ENCODE measurements at regions not wholly inside any gene's neighbourhood (a gene's known extent, or its start where the extent isn't known, plus 50 kb on each side); places are given as distances from the start of the nearest gene placed in this dataset.

- no peaks in the 10 kb centered on the region for H3K36me3 Mint-ChIP-seq (ENCODE audit: insufficient read depth, unreplicated experiment)
- no peak overlapping the region for H3K27ac Mint-ChIP-seq (ENCODE audit: low read depth, unreplicated experiment)
- intact Hi-C loops (cut with micrococcal nuclease), result no loop called here
- H3K27me3 Mint-ChIP-seq (ENCODE audit: insufficient read depth, unreplicated experiment), result peaks cover 85% of the 10 kb centered on the region
- no TSS peak for BruUV-seq (replicated peaks)
- CTCF ChIA-PET, result no interaction called here
- H3K4me1 Mint-ChIP-seq (ENCODE audit: insufficient read depth, unreplicated experiment), result peaks cover 8% of the 10 kb centered on the region
- no peak for DNase-seq (ENCODE audit: unreplicated experiment)
- POLR2A ChIA-PET, result no interaction called here
- peak overlapping the region; percentile 8 for H3K4me3 Mint-ChIP-seq (ENCODE audit: unreplicated experiment)
- TF ChIP-seq CTCF (IDR thresholded peaks at IDR 0.05; ENCODE audit: unreplicated experiment), result no peak
- H3K9me3 Mint-ChIP-seq (ENCODE audit: unreplicated experiment), result no peaks in the 10 kb centered on the region
These were observed 113.6 kb upstream of the MYO3A start for GRCh38 chr10:25820472-25820871.

GRCh38 chr10:25820874-25821273 lies 113.2 kb upstream of the MYO3A start:
- Mint-ChIP-seq H3K9me3 (ENCODE audit: unreplicated experiment) (no peaks in the 10 kb centered on the region), H3K4me3 (ENCODE audit: unreplicated experiment) (peak overlapping the region; percentile 8), H3K27me3 (ENCODE audit: insufficient read depth, unreplicated experiment) (peaks cover 85% of the 10 kb centered on the region), H3K4me1 (ENCODE audit: insufficient read depth, unreplicated experiment) (peaks cover 8% of the 10 kb centered on the region), H3K36me3 (ENCODE audit: insufficient read depth, unreplicated experiment) (no peaks in the 10 kb centered on the region), H3K27ac (ENCODE audit: low read depth, unreplicated experiment) (no peak overlapping the region)
- ChIA-PET POLR2A (no interaction called here), CTCF (no interaction called here)
- intact Hi-C loops (cut with micrococcal nuclease), result no loop called here
- no peak for TF ChIP-seq CTCF (IDR thresholded peaks at IDR 0.05; ENCODE audit: unreplicated experiment)
- BruUV-seq (replicated peaks), result no TSS peak
- no peak for DNase-seq (ENCODE audit: unreplicated experiment)

GRCh38 chr10:25824050-25824449 lies 110.0 kb upstream of the MYO3A start:
- Mint-ChIP-seq H3K4me1 (ENCODE audit: insufficient read depth, unreplicated experiment) (peaks cover 8% of the 10 kb centered on the region), H3K9me3 (ENCODE audit: unreplicated experiment) (no peaks in the 10 kb centered on the region), H3K27me3 (ENCODE audit: insufficient read depth, unreplicated experiment) (peaks cover 77% of the 10 kb centered on the region), H3K4me3 (ENCODE audit: unreplicated experiment) (no peak overlapping the region), H3K27ac (ENCODE audit: low read depth, unreplicated experiment) (no peak overlapping the region), H3K36me3 (ENCODE audit: insufficient read depth, unreplicated experiment) (no peaks in the 10 kb centered on the region)
- POLR2A ChIA-PET, result no interaction called here
- CTCF ChIA-PET, result no interaction called here
- intact Hi-C loops (cut with micrococcal nuclease), result no loop called here
- TF ChIP-seq CTCF (IDR thresholded peaks at IDR 0.05; ENCODE audit: unreplicated experiment), result no peak
- DNase-seq (ENCODE audit: unreplicated experiment), result no peak
- no TSS peak for BruUV-seq (replicated peaks)

- no peak for TF ChIP-seq CTCF (IDR thresholded peaks at IDR 0.05; ENCODE audit: unreplicated experiment)
- DNase-seq (ENCODE audit: unreplicated experiment), result no peak
- no TSS peak for BruUV-seq (replicated peaks)
- Mint-ChIP-seq H3K27ac (ENCODE audit: low read depth, unreplicated experiment) (no peak overlapping the region), H3K36me3 (ENCODE audit: insufficient read depth, unreplicated experiment) (no peaks in the 10 kb centered on the region), H3K27me3 (ENCODE audit: insufficient read depth, unreplicated experiment) (peaks cover 84% of the 10 kb centered on the region), H3K9me3 (ENCODE audit: unreplicated experiment) (no peaks in the 10 kb centered on the region), H3K4me3 (ENCODE audit: unreplicated experiment) (no peak overlapping the region), H3K4me1 (ENCODE audit: insufficient read depth, unreplicated experiment) (no peaks in the 10 kb centered on the region)
- CTCF ChIA-PET, result no interaction called here
- POLR2A ChIA-PET, result interaction anchor here (0.6 kb wide), 1 partner anchor 61 kb away, joined by 3 read pairs; no protein-coding TSS in a partner anchor
- intact Hi-C loops (cut with micrococcal nuclease), result no loop called here
These were observed 105.6 kb upstream of the MYO3A start for GRCh38 chr10:25828475-25828874.
